K562 (cell line): ENCODE measurements at regions not wholly inside any gene's neighbourhood (a gene's known extent, or its start where the extent isn't known, plus 50 kb on each side); places are given as distances from the start of the nearest gene placed in this dataset.

Experiments
- ATAC-seq: fragments of 200-7000 bp; cut with Tn5 transposase; 3 replicates; pipeline ENCODE4 v1.9.1; 2020; ENCODE audit warnings: moderate library complexity
- BruUV-seq: library from RNA; stranded (reverse); fragments of 400-500 nt; replicated peaks from 2 replicates; lab custom pipeline; 2021; lab: Mats Ljungman, UMichigan
- CTCF ChIA-PET: fragments of 300-600 bp; formaldehyde crosslinking; extraction: SDS; loops from one replicate; lab custom pipeline; 2021; ENCODE audit warnings: low intra/inter-chr PET ratio; lab: Yijun Ruan, JAX
- POLR2A ChIA-PET: fragments of 300-600, 350-650 bp; sonication (Branson Sonifier 250); formaldehyde crosslinking; extraction: SDS; loops from one replicate; lab custom pipeline; 2021; ENCODE audit warnings: antibody characterized with exemption, inconsistent platforms; lab: Yijun Ruan, JAX
- DNase-seq, 4 experiments: peaks; one replicate each; pipeline versions ENCODE4 v3.0.0 to v3.0.0-alpha.2; 2011 to 2018; ENCODE audit warnings: low spot score in 3 of 4, mixed read lengths in 3 of 4; ENCODE audit errors: extremely low read depth in 1 of 4
- FAIRE-seq: peaks from 2 replicates; lab custom pipeline; 2011; peaks lifted over from hg19 to GRCh38; lab: Jason Lieb, UNC
- H2AFZ ChIP-seq: 2 replicates; pipeline ENCODE4 v1.6.0; 2011; ENCODE audit warnings: low read depth, low read length, control low read depth, inconsistent platforms
- H3K27ac ChIP-seq: fragments of 200-600 bp; 3 replicates; pipeline ENCODE4 v1.8.0; 2011; ENCODE audit warnings: low read depth, mild to moderate bottlenecking, control low read depth, inconsistent platforms, low read length, moderate library complexity, mixed read lengths; ENCODE audit errors: extremely low read depth
- H3K27me3 ChIP-seq, 2 experiments: fragments of 300-600 bp in 1 of 2; 2 replicates in 1 of 2; 3 replicates in 1 of 2; pipeline versions ENCODE4 v1.6.0 to v1.8.0; 2011; ENCODE audit warnings: inconsistent platforms in 2 of 2, low read length in 2 of 2, mild to moderate bottlenecking in 1 of 2, mixed read lengths in 1 of 2, moderate library complexity in 1 of 2; ENCODE audit not compliant: control insufficient read depth in 2 of 2, insufficient read depth in 2 of 2
- H3K36me3 ChIP-seq: fragments of 300-600 bp; 3 replicates; pipeline ENCODE4 v1.8.0; 2011; ENCODE audit warnings: mild to moderate bottlenecking, low read length, inconsistent platforms; ENCODE audit not compliant: control insufficient read depth, insufficient read depth
- H3K4me1 ChIP-seq, 2 experiments: fragments of 200-600 bp in 1 of 2; replicated peaks in 1 of 2; 2 replicates in 1 of 2; 3 replicates in 1 of 2; pipeline versions ENCODE4 v1.5.1 to v1.8.0; 2011; ENCODE audit warnings: inconsistent platforms in 2 of 2, low read length in 2 of 2, mild to moderate bottlenecking in 1 of 2, mixed read lengths in 1 of 2, moderate library complexity in 1 of 2; ENCODE audit not compliant: control insufficient read depth in 2 of 2, insufficient read depth in 2 of 2
- H3K4me2 ChIP-seq: 2 replicates; pipeline ENCODE4 v1.6.1; 2011; ENCODE audit warnings: low read length, control low read depth, inconsistent platforms, mixed read lengths; ENCODE audit not compliant: insufficient read depth
- H3K4me3 ChIP-seq: fragments of 200-600 bp; sonication (generic), shearing (Covaris generic); 2 replicates; pipeline ENCODE4 v1.5.1; 2016; ENCODE audit warnings: control low read depth, inconsistent platforms
- H3K79me2 ChIP-seq: fragments of 200-600 bp; 3 replicates; pipeline ENCODE4 v1.8.0; 2011; ENCODE audit warnings: low read length, inconsistent platforms; ENCODE audit not compliant: control insufficient read depth, insufficient read depth
- H3K9ac ChIP-seq, 2 experiments: 2 replicates each; pipeline versions ENCODE4 v1.6.0 to v1.6.1; 2011; ENCODE audit warnings: low read depth in 2 of 2, low read length in 2 of 2, control low read depth in 1 of 2, inconsistent platforms in 1 of 2, mild to moderate bottlenecking in 1 of 2, mixed read lengths in 1 of 2; ENCODE audit not compliant: insufficient read depth in 1 of 2
- H3K9me1 ChIP-seq: one replicate; pipeline ENCODE4 v1.6.0; 2011; ENCODE audit warnings: inconsistent platforms, mild to moderate bottlenecking, low read length, moderate library complexity; ENCODE audit not compliant: control insufficient read depth, insufficient read depth
- H3K9me3 ChIP-seq: replicated peaks from 2 replicates; pipeline ENCODE4 v1.5.1; 2011; ENCODE audit warnings: low read depth, low read length, inconsistent platforms; ENCODE audit not compliant: control insufficient read depth, insufficient read depth
- H4K20me1 ChIP-seq: replicated peaks from 2 replicates; pipeline ENCODE4 v1.6.1; 2011; ENCODE audit warnings: low read length, inconsistent platforms, mixed read lengths; ENCODE audit not compliant: control insufficient read depth, insufficient read depth
- AFF4 ChIP-seq: sonication (generic); formaldehyde crosslinking; IDR thresholded peaks from 2 replicates; pipeline ENCODE4 v1.8.0; 2023; ENCODE audit warnings: mild to moderate bottlenecking, missing genetic modification reagents
- BACH1 ChIP-seq: fragments of 200-800 bp; sonication (Bioruptor generic); IDR thresholded peaks from 2 replicates; pipeline ENCODE4 v1.6.1; 2016; ENCODE audit warnings: missing genetic modification characterization, missing compliant biosample characterization
- BRF2 ChIP-seq: IDR thresholded peaks from 3 replicates; pipeline ENCODE4 v1.6.1; 2011; ENCODE audit warnings: borderline replicate concordance, mild to moderate bottlenecking; ENCODE audit not compliant: insufficient read length, insufficient read depth
- CHD1 ChIP-seq: fragments of 200-600 bp; sonication (generic); IDR thresholded peaks from one replicate; pipeline ENCODE4 v1.6.1; 2012; ENCODE audit warnings: mild to moderate bottlenecking, moderate library complexity, low read length, inconsistent platforms
- CREB5 ChIP-seq: fragments of 250-450 bp; sonication (Bioruptor Pico); IDR thresholded peaks from 2 replicates; pipeline ENCODE4 v1.5.0; 2020; ENCODE audit warnings: mild to moderate bottlenecking
- CXXC5 ChIP-seq: fragments of 250-450 bp; sonication (Bioruptor Pico); IDR thresholded peaks from 2 replicates; pipeline ENCODE4 v1.8.0; 2022; ENCODE audit warnings: inconsistent platforms, mild to moderate bottlenecking, moderate library complexity
- ESRRA ChIP-seq: fragments of 450-650 bp; IDR thresholded peaks from 2 replicates; pipeline ENCODE4 v1.6.1; 2014; ENCODE audit warnings: low read depth, mild to moderate bottlenecking, moderate library complexity, borderline replicate concordance
- EZH2 ChIP-seq: IDR thresholded peaks from 2 replicates; pipeline ENCODE4 v1.6.1; 2012; ENCODE audit warnings: low read depth, mild to moderate bottlenecking, inconsistent platforms, low read length, borderline replicate concordance
- GTF2E2 ChIP-seq: fragments of 200-800 bp; sonication (Bioruptor generic); IDR thresholded peaks from 2 replicates; pipeline ENCODE4 v1.6.1; 2016; ENCODE audit warnings: missing genetic modification characterization, missing compliant biosample characterization
- JUND ChIP-seq, 2 experiments: IDR thresholded peaks; 2 replicates in 1 of 2; 3 replicates in 1 of 2; pipeline ENCODE4 v1.6.1; 2011; ENCODE audit warnings: borderline replicate concordance in 2 of 2, low read depth in 2 of 2, low read length in 2 of 2, improper control_type of control experiment in 1 of 2, missing biosample characterization in 1 of 2, missing genetic modification characterization in 1 of 2, missing genetic modification reagents in 1 of 2
- MCM7 ChIP-seq, 2 experiments: fragments of 450-650 bp; IDR thresholded peaks; 2 replicates each; pipeline ENCODE4 v1.6.1; 2016 to 2018
- MEF2D ChIP-seq: conservative IDR thresholded peaks from 2 replicates; pipeline ENCODE4 v1.6.1; 2016; ENCODE audit warnings: low read depth, missing genetic modification characterization, missing compliant biosample characterization
- SPI1 ChIP-seq: IDR thresholded peaks from 2 replicates; pipeline ENCODE4 v1.6.1; 2011; ENCODE audit warnings: low read depth, low read length, control low read depth, borderline replicate concordance
- SRF ChIP-seq, 2 experiments: fragments of 250-450, 450-650 bp in 1 of 2; sonication (Bioruptor Pico) in 1 of 2; sonication (generic) in 1 of 2; formaldehyde crosslinking; IDR thresholded peaks; 2 replicates each; pipeline versions ENCODE4 v1.5.0 to v1.5.1; 2020 to 2022; ENCODE audit warnings: mild to moderate bottlenecking in 1 of 2, missing genetic modification reagents in 1 of 2
- ZNF511 ChIP-seq: sonication (generic); formaldehyde crosslinking; IDR thresholded peaks from 2 replicates; pipeline ENCODE4 v1.8.0; 2022; ENCODE audit warnings: mild to moderate bottlenecking, missing genetic modification reagents
- WGBS: fragments of 100-300 bp; shearing (Covaris generic); methylation state at CpG from one replicate; pipeline ENCODE4 v1.1.6; 2016; ENCODE audit warnings: low coverage, mixed read lengths; ENCODE audit not compliant: insufficient coverage; ENCODE audit errors: missing lambda C conversion rate; 5-methylcytosine and 5-hydroxymethylcytosine counted together
- in situ Hi-C: fragments of 300-500 bp; cut with MboI; formaldehyde crosslinking; loops from 4 replicates; pipeline ENCODE4 v1.15.0; 2018; ENCODE audit warnings: inconsistent platforms, mixed read lengths
- intact Hi-C: fragments of 100-400 bp; cut with micrococcal nuclease; formaldehyde crosslinking; loops from 2 replicates; pipeline ENCODE4 v1.14.2; 2022

GRCh38 chr13:87207280-87208003, 463.7 kb upstream of the SLITRK5 start:
- Histone ChIP-seq H3K9ac (no peak overlapping the region), H2AFZ (no peak overlapping the region), H3K79me2 (no peaks in the 10 kb centered on the region), H4K20me1 (no peaks in the 10 kb centered on the region), H3K9me3 (no peaks in the 10 kb centered on the region), H3K27ac (no peak overlapping the region), H3K27me3 (no peaks in the 10 kb centered on the region), H3K4me3 (no peak overlapping the region), H3K4me2 (no peak overlapping the region), H3K36me3 (no peaks in the 10 kb centered on the region), H3K9me1 (no peaks in the 10 kb centered on the region), H3K4me1 (no peaks in the 10 kb centered on the region)
- ChIA-PET POLR2A (no interaction called here), CTCF (no interaction called here)
- intact Hi-C loops (no loop called here), in situ Hi-C loops (no loop called here)
- no peak for DNase-seq
- 10% methylated on average over 4 of the region's 4 CpGs for WGBS
- no TSS peak for BruUV-seq
- no peak for FAIRE-seq
- no peak for ATAC-seq
- TF ChIP-seq GTF2E2 (tag) (no peak), BRF2 (no peak), AFF4 (no peak), JUND (IDR thresholded peaks at IDR 0.05; ENCODE audit: borderline replicate concordance, low read depth, low read length) (no peak), JUND (tag; IDR thresholded peaks at IDR 0.05; ENCODE audit: borderline replicate concordance, low read depth, low read length) (no peak), SRF (CRISPR knock-in tag; IDR thresholded peaks at IDR 0.05) (no peak), MEF2D (tag) (no peak), CREB5 (no peak), ZNF511 (CRISPR knock-in tag) (no peak), CXXC5 (CRISPR knock-in tag) (no peak), EZH2 (no peak), CHD1 (no peak), MCM7 (IDR thresholded peaks at IDR 0.05) (no peak), SPI1 (no peak), BACH1 (tag) (no peak), ESRRA (no peak)
